ENCODE measurements at regions not wholly inside any gene's neighbourhood (a gene's known extent, or its start where the extent isn't known, plus 50 kb on each side); places are given as distances from the start of the nearest gene placed in this dataset.

DNA sequence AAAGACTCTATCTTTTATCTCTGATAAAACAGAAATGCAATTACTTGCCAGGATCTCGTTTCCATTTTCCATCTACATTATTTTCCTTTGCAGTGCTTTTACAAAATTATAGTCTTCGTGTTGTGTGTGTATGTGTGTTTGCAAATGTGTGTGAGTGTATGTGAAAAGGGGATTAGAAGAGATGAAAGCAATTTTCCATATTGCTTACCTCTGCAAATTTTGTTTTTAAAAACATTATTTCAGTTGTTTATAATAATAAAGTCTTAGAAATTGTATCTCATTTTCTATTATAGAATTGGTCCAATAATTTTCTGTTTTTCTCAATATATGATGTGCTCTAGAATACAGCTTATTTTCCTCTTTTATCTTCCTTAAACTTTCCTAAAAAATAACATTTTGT lies 421.3 kb upstream of the ANKRD30A start:
- TF ChIP-seq, protein P1, sequence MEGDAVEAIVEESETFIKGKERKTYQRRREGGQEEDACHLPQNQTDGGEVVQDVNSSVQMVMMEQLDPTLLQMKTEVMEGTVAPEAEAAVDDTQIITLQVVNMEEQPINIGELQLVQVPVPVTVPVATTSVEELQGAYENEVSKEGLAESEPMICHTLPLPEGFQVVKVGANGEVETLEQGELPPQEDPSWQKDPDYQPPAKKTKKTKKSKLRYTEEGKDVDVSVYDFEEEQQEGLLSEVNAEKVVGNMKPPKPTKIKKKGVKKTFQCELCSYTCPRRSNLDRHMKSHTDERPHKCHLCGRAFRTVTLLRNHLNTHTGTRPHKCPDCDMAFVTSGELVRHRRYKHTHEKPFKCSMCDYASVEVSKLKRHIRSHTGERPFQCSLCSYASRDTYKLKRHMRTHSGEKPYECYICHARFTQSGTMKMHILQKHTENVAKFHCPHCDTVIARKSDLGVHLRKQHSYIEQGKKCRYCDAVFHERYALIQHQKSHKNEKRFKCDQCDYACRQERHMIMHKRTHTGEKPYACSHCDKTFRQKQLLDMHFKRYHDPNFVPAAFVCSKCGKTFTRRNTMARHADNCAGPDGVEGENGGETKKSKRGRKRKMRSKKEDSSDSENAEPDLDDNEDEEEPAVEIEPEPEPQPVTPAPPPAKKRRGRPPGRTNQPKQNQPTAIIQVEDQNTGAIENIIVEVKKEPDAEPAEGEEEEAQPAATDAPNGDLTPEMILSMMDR (conservative IDR thresholded peaks at IDR 0.05), result no peak
- TF ChIP-seq EZH2 (IDR thresholded peaks at IDR 0.05; ENCODE audit: low read depth), result no peak
